IMR-90 (cell line): ENCODE measurements at regions not wholly inside any gene's neighbourhood (a gene's known extent, or its start where the extent isn't known, plus 50 kb on each side); places are given as distances from the start of the nearest gene placed in this dataset.

Experiments
- ATAC-seq: fragments of 200-7000 bp; cut with Tn5 transposase; 2 replicates; pipeline ENCODE4 v1.9.1; 2020; ENCODE audit warnings: low read depth, mild to moderate bottlenecking, moderate library complexity
- BruUV-seq: library from RNA; stranded (reverse); fragments of 400-500 nt; replicated peaks from 2 replicates; lab custom pipeline; 2021; lab: Mats Ljungman, UMichigan
- CTCF ChIA-PET: fragments of 300-600 bp; formaldehyde crosslinking; extraction: SDS; loops from one replicate; lab custom pipeline; 2021; ENCODE audit warnings: antibody characterized with exemption; lab: Yijun Ruan, JAX
- POLR2A ChIA-PET: fragments of 300-600 bp; sonication (Branson Sonifier 250); formaldehyde crosslinking; loops from one replicate; lab custom pipeline; 2022; ENCODE audit warnings: antibody characterized with exemption; ENCODE audit not compliant: unreplicated experiment; lab: Charles Lee
- DNase-seq: peaks from one replicate; pipeline ENCODE4 v3.0.0; 2013
- H2AFZ ChIP-seq: replicated peaks from 2 replicates; pipeline ENCODE3; 2013; ENCODE audit warnings: low read length, mild to moderate bottlenecking; ENCODE audit not compliant: poor library complexity
- H2AK5ac ChIP-seq: 2 replicates; pipeline ENCODE4 v1.6.1; 2013; ENCODE audit warnings: low read depth, low read length, inconsistent platforms
- H2AK9ac ChIP-seq: replicated peaks from 2 replicates; pipeline ENCODE3; 2013; ENCODE audit warnings: mild to moderate bottlenecking, low read depth, low read length, moderate library complexity; ENCODE audit not compliant: poor library complexity
- H2BK120ac ChIP-seq: 2 replicates; pipeline ENCODE4 v1.6.1; 2013; ENCODE audit warnings: low read depth, low read length, inconsistent platforms
- H2BK15ac ChIP-seq: 3 replicates; pipeline ENCODE4 v1.6.1; 2013; ENCODE audit warnings: low read depth, low read length, inconsistent platforms
- H2BK20ac ChIP-seq: 2 replicates; pipeline ENCODE4 v1.6.1; 2013; ENCODE audit warnings: low read depth, mild to moderate bottlenecking, inconsistent platforms, low read length, moderate library complexity
- H2BK5ac ChIP-seq: 2 replicates; pipeline ENCODE4 v1.6.1; 2013; ENCODE audit warnings: mild to moderate bottlenecking, low read depth, low read length, inconsistent platforms; ENCODE audit not compliant: poor library complexity, severe bottlenecking
- H3K14ac ChIP-seq: replicated peaks from 2 replicates; pipeline ENCODE4 v1.6.1; 2013; ENCODE audit warnings: low read depth, low read length, inconsistent platforms
- H3K18ac ChIP-seq: 2 replicates; pipeline ENCODE4 v1.6.1; 2013; ENCODE audit warnings: low read depth, low read length, control low read depth
- H3K23ac ChIP-seq: 2 replicates; pipeline ENCODE4 v1.6.1; 2013; ENCODE audit warnings: low read depth, low read length, inconsistent platforms
- H3K27ac ChIP-seq: 2 replicates; pipeline ENCODE4 v1.5.1; 2013; ENCODE audit warnings: mild to moderate bottlenecking, control low read depth, low read length; ENCODE audit not compliant: insufficient read depth
- H3K27me3 ChIP-seq: 2 replicates; pipeline ENCODE4 v1.6.1; 2013; ENCODE audit warnings: low read length; ENCODE audit not compliant: control insufficient read depth, insufficient read depth
- H3K36me3 ChIP-seq: 2 replicates; pipeline ENCODE4 v1.6.1; 2013; ENCODE audit warnings: low read length, mixed read lengths; ENCODE audit not compliant: control insufficient read depth, insufficient read depth
- H3K4ac ChIP-seq: 2 replicates; pipeline ENCODE4 v1.6.1; 2013; ENCODE audit warnings: low read depth, low read length, inconsistent platforms
- H3K4me1 ChIP-seq: 2 replicates; pipeline ENCODE4 v1.6.1; 2013; ENCODE audit warnings: low read length, mixed read lengths; ENCODE audit not compliant: control insufficient read depth, insufficient read depth
- H3K4me2 ChIP-seq: 2 replicates; pipeline ENCODE4 v1.6.1; 2013; ENCODE audit warnings: low read depth, mild to moderate bottlenecking, control low read depth, low read length, moderate library complexity
- H3K4me3 ChIP-seq: 2 replicates; pipeline ENCODE4 v1.5.1; 2013; ENCODE audit warnings: low read depth, mild to moderate bottlenecking, control low read depth, low read length, moderate library complexity; ENCODE audit not compliant: insufficient read depth
- H3K56ac ChIP-seq: 2 replicates; pipeline ENCODE4 v1.6.1; 2013; ENCODE audit warnings: low read length, inconsistent platforms; ENCODE audit not compliant: insufficient read depth; ENCODE audit errors: extremely low read depth
- H3K79me1 ChIP-seq, 2 experiments: 2 replicates each; pipeline ENCODE4 v1.6.1; 2013; ENCODE audit warnings: low read length in 2 of 2, inconsistent platforms in 1 of 2, low read depth in 1 of 2
- H3K9ac ChIP-seq: 2 replicates; pipeline ENCODE4 v1.6.1; 2013; ENCODE audit warnings: low read depth, low read length, control low read depth
- H3K9me1 ChIP-seq: 2 replicates; pipeline ENCODE4 v1.6.1; 2013; ENCODE audit warnings: low read length, inconsistent platforms; ENCODE audit not compliant: insufficient read depth
- H3K9me3 ChIP-seq: 2 replicates; pipeline ENCODE4 v1.6.1; 2013; ENCODE audit warnings: low read length; ENCODE audit not compliant: control insufficient read depth, insufficient read depth
- H4K20me1 ChIP-seq: 2 replicates; pipeline ENCODE4 v1.6.1; 2013; ENCODE audit warnings: low read length, inconsistent platforms; ENCODE audit not compliant: insufficient read depth
- H4K5ac ChIP-seq: 2 replicates; pipeline ENCODE4 v1.6.1; 2013; ENCODE audit warnings: mild to moderate bottlenecking, low read depth, low read length, control low read depth
- H4K8ac ChIP-seq, 2 experiments: 2 replicates each; pipeline ENCODE4 v1.6.1; 2013; ENCODE audit warnings: low read depth in 2 of 2, low read length in 2 of 2, control low read depth in 1 of 2, inconsistent platforms in 1 of 2
- H4K91ac ChIP-seq: 2 replicates; pipeline ENCODE4 v1.6.1; 2013; ENCODE audit warnings: low read depth, low read length, inconsistent platforms; ENCODE audit not compliant: insufficient read depth
- BHLHE40 ChIP-seq: fragments of 150-350 bp; IDR thresholded peaks from 2 replicates; pipeline ENCODE4 v1.6.1; 2016; ENCODE audit warnings: mild to moderate bottlenecking, low read depth, low read length
- CEBPB ChIP-seq: IDR thresholded peaks from 2 replicates; pipeline ENCODE4 v1.6.1; 2012; ENCODE audit warnings: low read depth, low read length, improper control_type of control experiment
- CHD1 ChIP-seq: IDR thresholded peaks from 2 replicates; pipeline ENCODE4 v1.6.1; 2012; ENCODE audit warnings: low read depth, low read length, improper control_type of control experiment
- MAZ ChIP-seq: IDR thresholded peaks from 2 replicates; pipeline ENCODE4 v1.6.1; 2012; ENCODE audit warnings: low read depth, mild to moderate bottlenecking, low read length, improper control_type of control experiment, moderate library complexity, borderline replicate concordance
- MXI1 ChIP-seq: IDR thresholded peaks from 2 replicates; pipeline ENCODE4 v1.6.1; 2012; ENCODE audit warnings: low read depth, mild to moderate bottlenecking, low read length, moderate library complexity, borderline replicate concordance
- NFE2L2 ChIP-seq: fragments of 150-350 bp; IDR thresholded peaks from 2 replicates; pipeline ENCODE4 v1.6.1; 2016; ENCODE audit warnings: low read depth, mild to moderate bottlenecking, low read length
- POLR2A ChIP-seq: IDR thresholded peaks from 2 replicates; pipeline ENCODE4 v1.6.1; 2012; ENCODE audit warnings: mild to moderate bottlenecking, low read depth, low read length
- RAD21 ChIP-seq: IDR thresholded peaks from 2 replicates; pipeline ENCODE4 v1.6.1; 2012; ENCODE audit warnings: low read length, improper control_type of control experiment
- RCOR1 ChIP-seq: IDR thresholded peaks from 2 replicates; pipeline ENCODE4 v1.6.1; 2012; ENCODE audit warnings: mild to moderate bottlenecking, low read length, improper control_type of control experiment; ENCODE audit not compliant: insufficient replicate concordance
- RFX5 ChIP-seq: IDR thresholded peaks from 2 replicates; pipeline ENCODE4 v1.8.0; 2012; ENCODE audit warnings: low read depth, mild to moderate bottlenecking, low read length, moderate library complexity
- SMC3 ChIP-seq: fragments of 150-350 bp; IDR thresholded peaks from 2 replicates; pipeline ENCODE4 v1.6.1; 2016; ENCODE audit warnings: low read depth, mild to moderate bottlenecking, antibody characterized with exemption, low read length, moderate library complexity
- WGBS, 2 experiments: methylation state at CpG; one replicate each; pipeline versions ENCODE4 v1.1.5 to v1.1.7; 2013; ENCODE audit warnings: missing lambda C conversion rate in 2 of 2; ENCODE audit not compliant: insufficient read length in 1 of 2; ENCODE audit errors: extremely low coverage in 2 of 2; 5-methylcytosine and 5-hydroxymethylcytosine counted together
- dilution Hi-C: fragments of 300-500 bp; cut with HindIII; formaldehyde crosslinking; loops from one replicate; pipeline ENCODE4 v1.14.3; 2018; ENCODE audit warnings: low sequenced_read_pairs; ENCODE audit not compliant: unreplicated experiment
- in situ Hi-C: fragments of 300-500 bp; cut with MboI; formaldehyde crosslinking; loops from 3 replicates; pipeline ENCODE4 v1.14.3; 2019; ENCODE audit warnings: low sequenced_read_pairs, inconsistent platforms, mixed read lengths
- intact Hi-C: fragments of 100-400 bp; cut with micrococcal nuclease; formaldehyde crosslinking; loops from 2 replicates; pipeline ENCODE4 v1.10.0; 2022
- TF ChIP-seq, protein P1 (sequence below): fragments of 150-350 bp; IDR thresholded peaks from 2 replicates; pipeline ENCODE4 v1.6.1; 2016; ENCODE audit warnings: low read depth, mild to moderate bottlenecking, low read length, moderate library complexity, borderline replicate concordance

DNA sequence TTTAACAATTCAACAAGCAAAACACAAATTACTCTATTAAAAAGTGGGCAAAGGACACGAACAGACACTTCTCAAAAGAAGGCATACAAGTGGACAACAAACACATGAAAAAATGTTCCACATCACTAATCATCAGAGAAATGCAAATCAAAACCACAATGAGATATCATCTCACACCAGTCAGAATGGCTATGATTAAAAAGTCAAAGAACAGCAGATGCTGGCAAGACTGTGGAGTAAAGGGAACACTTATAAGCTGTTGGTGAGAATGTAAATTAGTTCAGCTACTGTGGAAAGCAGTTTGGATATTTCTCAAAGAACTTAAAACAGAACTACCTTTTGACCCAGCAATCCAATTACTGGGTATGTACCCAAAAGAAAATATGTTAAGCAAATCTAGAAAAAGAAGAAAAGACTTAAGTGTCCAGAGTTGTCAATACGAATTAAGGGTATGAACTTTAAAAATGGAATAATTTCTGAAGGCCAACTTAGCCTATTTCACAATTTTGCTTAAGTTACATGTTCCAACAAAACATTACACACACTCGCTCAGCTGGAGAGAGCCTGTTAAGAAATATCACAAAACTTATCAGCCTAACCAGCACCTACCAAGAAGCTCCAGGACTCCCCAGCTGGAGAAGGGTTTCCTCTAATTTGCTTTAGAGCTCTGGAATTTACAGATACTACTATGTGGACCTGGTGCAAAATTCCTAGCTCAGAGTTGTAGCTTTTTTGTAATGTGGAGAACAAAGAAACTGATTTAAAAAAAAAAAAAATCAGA lies 232.1 kb downstream of the DUSP10 start:
- H3K23ac ChIP-seq: no peak overlapping the region
- no peaks in the 10 kb centered on the region for H3K27me3 ChIP-seq
- H2BK20ac ChIP-seq: no peak overlapping the region
- H3K4me2 ChIP-seq: no peak overlapping the region
- no peak overlapping the region for H3K18ac ChIP-seq
- H3K4ac ChIP-seq: no peak overlapping the region
- no peak overlapping the region for H3K14ac ChIP-seq
- no peak for ATAC-seq
- H4K5ac ChIP-seq: no peak overlapping the region
- no peaks in the 10 kb centered on the region for H3K36me3 ChIP-seq
- no peak overlapping the region for H4K8ac ChIP-seq
- no peak overlapping the region for H2AK9ac ChIP-seq
- H3K27ac ChIP-seq: no peak overlapping the region
- H3K9me3 ChIP-seq: peaks cover 4% of the 10 kb centered on the region
- no peak overlapping the region for H2AFZ ChIP-seq
- in situ Hi-C loops (no loop called here), intact Hi-C loops (no loop called here), dilution Hi-C loops (no loop called here)
- H3K56ac ChIP-seq: no peak overlapping the region
- no peak overlapping the region for H2BK5ac ChIP-seq
- H4K91ac ChIP-seq: no peak overlapping the region
- no peaks in the 10 kb centered on the region for H4K20me1 ChIP-seq
- no peaks in the 10 kb centered on the region for H3K79me1 ChIP-seq
- no CpG with 5 or more reads among the region's 3 CpGs for WGBS, 2 experiments
- CTCF ChIA-PET: interaction anchor here (0.6 kb wide), 1 partner anchor 42 kb away, joined by 3 read pairs; no protein-coding TSS in a partner anchor
- no peak for DNase-seq
- no peak overlapping the region for H3K4me3 ChIP-seq
- no peak overlapping the region for H2BK120ac ChIP-seq
- no peaks in the 10 kb centered on the region for H3K9me1 ChIP-seq
- H2BK15ac ChIP-seq: no peak overlapping the region
- POLR2A ChIA-PET: interaction anchor here (0.6 kb wide), 1 partner anchor 10 kb away, joined by 7 read pairs; no protein-coding TSS in a partner anchor
- no peak overlapping the region for H3K9ac ChIP-seq
- TF ChIP-seq MAZ: no peak
- no peak for TF ChIP-seq CEBPB
- no peak for TF ChIP-seq CHD1
- TF ChIP-seq RFX5: no peak
- TF ChIP-seq RAD21: no peak
- TF ChIP-seq, protein P1, sequence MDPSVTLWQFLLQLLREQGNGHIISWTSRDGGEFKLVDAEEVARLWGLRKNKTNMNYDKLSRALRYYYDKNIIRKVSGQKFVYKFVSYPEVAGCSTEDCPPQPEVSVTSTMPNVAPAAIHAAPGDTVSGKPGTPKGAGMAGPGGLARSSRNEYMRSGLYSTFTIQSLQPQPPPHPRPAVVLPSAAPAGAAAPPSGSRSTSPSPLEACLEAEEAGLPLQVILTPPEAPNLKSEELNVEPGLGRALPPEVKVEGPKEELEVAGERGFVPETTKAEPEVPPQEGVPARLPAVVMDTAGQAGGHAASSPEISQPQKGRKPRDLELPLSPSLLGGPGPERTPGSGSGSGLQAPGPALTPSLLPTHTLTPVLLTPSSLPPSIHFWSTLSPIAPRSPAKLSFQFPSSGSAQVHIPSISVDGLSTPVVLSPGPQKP: no peak
- TF ChIP-seq SMC3: no peak
- no peak for TF ChIP-seq POLR2A
- no peak for TF ChIP-seq MXI1
- TF ChIP-seq NFE2L2: no peak
- TF ChIP-seq RCOR1: no peak
- TF ChIP-seq BHLHE40: no peak
- H3K4me1 ChIP-seq: no peaks in the 10 kb centered on the region
- no TSS peak for BruUV-seq
- H2AK5ac ChIP-seq: no peak overlapping the region
